NCI-H446 treated with DMSO at 0.1 percent for 48 hours (cell line): ENCODE measurements at regions not wholly inside any gene's neighbourhood (a gene's known extent, or its start where the extent isn't known, plus 50 kb on each side); places are given as distances from the start of the nearest gene placed in this dataset.

ENCODE experiments used
- DNase-seq: peaks from one replicate; lab custom pipeline; 2025; lab: John Stamatoyannopoulos, UW

DNA sequence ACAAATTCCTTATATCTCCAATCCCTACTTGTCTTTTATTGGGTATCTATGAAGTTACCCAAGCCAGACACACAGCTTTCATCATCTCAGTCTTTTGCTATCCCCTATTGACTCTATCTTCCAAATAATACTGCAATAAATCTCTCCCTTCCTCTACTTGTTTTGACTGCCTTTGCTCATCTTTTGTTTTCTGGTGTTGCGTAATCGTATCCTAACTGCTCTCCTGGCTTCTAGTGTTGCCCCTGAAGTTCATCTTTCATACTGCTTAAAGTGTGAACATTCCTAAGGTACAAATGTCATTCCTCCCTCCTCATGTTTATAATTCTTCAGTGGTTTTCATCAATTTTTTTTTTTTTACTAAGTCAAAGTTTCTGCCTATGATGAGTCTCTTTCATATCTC is 491.3 kb upstream of the DCC start:
- no peak for DNase-seq

DNA sequence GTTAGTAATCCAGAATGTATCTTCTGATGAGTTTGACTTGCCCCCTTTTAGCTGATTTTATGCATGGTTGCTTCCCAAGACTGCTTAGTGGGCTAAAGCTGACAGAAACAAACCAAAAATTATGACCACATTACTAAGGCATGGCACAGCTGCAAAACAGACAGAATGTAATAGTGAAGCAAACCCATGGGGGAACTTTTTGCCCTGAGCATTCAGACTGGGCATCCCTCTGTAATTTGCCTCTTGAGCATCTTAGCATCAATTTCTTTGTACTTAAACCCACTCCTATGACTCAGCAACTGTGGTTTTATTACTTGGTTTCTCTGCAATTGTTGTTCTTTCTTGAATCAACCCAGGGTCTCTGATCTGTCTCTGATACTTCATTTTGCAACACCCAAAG is 487.3 kb upstream of the DCC start:
- DNase-seq, result no peak

DNA sequence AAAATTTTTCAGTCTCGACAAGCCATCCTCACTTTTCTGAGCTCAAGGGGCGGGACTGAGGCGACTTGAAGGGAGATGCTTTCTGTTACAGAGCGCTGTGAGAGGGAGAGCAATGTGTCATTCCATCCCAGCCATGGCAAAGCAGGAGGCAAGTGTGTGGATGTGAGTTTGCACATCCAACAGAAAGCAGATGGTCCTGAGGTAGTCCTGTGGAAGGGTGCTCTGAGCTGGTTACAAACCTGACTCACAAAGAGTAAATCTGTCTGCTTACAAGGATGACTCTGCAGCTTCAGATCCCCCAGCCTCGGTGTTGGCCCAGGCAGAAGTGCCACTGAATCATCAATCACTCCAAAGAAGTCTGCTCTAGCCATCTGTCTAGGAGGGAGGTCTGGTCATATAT is 482.0 kb upstream of the DCC start:
- DNase-seq, result peak; percentile 86

DNA sequence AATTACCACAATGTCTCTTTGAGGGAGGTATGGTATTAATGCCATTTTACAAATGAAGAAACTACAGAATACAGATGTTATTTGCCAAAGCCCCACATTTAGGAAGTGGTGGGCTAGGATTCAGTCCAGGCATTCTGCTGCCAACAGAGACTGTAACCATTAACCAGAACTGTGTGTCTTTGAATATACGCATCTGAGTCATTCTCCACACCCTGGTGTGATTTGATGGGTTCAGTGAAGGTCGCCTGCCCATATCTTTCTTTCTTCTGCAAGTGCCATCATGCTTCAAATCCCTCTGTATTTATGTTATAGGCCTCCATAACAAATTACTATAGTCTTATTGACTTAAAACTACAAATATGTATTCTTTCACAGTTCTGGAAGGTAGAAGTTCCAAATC is 479.0 kb upstream of the DCC start:
- DNase-seq, result no peak

DNA sequence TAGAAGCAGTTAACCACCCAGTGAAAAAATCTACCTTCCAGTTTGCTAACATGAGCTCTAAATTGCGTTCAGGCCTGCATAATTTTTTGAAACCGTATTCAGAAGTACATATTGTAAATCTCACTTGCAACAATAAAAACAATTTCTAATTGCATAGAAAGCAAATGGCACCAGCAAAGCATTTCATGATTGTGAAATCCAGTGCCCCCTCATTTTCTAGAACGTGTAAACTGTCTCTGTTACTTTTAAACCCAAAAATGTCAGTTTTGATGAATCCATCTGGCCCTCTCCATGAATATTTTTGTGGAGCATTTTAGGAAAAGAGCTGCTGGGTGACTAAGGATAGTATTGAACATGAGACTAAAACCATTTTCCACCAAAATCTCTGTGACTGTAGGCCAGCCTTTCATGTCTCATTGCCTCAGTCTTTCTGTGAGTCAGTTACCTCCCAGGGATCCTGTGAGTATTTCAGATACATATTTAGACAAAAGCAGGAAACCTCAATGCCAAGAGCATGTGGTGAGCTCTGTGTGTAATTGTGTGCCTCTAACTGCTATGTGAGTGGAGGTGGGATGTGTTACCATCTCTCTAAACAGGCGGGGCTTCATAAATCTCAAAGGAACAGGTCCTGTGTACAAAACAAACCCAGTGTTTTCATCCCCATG is 477.8 kb upstream of the DCC start:
- no peak for DNase-seq

DNA sequence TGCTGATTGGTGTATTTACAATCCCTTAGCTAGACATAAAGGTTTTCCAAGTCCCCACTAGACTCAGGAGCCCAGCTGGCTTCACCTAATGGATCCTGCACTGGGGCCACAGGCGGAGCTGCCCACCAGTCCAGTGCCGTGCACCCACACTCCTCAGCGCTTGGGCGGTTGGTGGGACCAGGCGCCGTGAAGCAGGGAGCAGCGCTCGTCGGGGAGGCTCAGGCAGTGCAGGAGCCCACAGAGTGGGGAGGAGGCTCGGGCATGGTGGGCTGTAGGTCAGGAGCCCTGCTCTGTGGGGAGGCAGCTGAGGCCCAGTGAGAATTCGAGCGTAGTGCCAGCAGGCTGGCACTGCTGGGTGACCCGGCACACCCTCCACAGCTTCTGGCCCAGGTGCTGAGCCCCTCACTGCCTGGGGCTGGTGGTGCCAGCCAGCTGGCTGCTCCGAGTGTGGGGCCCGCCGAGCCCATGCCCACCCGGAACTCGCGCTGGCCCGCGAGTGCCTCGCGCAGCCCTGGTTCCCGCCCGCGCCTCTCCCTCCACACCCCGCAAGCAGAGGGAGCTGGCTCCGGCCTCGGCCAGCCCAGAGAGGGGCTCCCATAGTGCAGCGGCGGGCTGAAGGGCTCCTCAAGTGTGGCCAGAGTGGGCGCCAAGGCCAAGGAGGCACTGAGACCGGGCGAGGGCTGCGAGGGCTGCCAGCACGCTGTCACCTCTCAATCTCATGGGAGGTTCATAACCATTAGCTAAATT is 475.6 kb upstream of the DCC start:
- no peak for DNase-seq

DNA sequence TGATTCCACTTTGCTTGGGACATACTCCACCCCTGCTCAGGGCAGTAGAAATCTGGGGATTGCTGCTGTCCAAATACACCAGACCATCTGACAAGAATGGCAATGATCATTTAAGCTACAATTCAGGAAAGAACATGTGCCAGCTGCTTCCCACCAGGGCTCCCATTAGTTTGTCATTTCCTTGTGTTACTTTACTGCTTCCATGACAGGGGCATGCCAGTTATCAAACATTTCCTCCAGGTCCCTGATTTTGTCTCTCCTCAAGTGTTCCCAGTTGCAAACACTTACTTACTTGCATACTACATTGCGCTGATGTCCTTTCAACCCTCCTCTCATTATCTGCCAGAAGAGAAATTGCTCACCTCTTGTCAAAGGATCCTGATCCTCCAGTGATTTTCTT is 474.5 kb upstream of the DCC start:
- DNase-seq, result no peak

DNA sequence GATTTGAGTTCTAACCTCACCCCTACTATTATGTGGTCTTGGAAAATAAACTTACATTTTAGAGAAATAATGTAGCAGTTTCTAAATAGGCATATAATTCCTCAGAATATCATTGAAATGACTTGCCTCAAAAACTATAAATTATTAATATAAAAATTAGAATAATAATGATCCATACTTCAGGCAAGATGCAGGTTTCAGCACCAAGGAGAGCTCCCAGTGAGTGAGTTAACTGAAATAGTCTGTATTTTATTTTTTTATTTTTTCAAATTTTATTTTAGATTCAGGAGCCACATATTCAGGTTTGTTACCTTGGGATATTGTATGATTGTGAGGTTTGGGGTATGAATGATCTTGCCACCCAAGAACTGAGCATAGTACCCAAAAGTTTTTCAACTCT is 472.2 kb upstream of the DCC start:
- DNase-seq, result no peak

DNA sequence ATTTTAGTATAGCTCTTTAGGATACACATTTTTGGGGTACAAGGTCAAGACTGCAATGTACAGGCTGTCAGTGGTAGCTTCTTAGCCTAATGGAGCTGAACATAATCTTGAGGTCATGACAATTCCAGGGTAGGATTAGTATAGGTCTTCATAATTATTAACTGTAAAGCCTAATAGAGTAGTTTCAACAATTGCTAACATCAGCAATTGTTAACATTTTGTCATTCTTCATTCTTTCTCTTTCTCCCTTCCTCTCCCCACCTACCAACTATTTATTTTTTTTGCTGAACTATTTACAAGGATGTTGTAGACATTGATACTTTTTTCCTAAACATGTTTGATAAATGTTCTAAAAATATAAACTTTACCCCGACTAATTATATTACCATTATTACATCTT is 461.3 kb upstream of the DCC start:
- no peak for DNase-seq

DNA sequence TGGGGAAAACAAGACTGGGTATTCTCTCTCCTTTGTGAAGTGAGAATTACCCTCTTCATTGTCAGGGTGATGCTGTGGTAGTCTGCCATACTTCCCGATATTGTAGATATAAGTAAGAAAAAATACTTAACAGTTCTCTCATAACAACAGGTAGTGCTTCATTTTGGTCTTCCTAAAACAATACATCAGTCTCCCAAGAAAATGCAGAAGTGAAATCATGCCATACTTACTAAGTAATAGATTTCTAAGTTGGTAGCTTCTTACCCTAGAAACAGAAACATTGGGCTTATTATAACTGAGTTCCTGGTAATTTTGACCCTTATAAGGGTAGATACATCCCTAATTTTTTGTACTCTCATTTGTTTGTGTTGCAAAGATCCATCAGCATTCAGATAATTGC is 460.7 kb upstream of the DCC start:
- DNase-seq, result no peak

DNA sequence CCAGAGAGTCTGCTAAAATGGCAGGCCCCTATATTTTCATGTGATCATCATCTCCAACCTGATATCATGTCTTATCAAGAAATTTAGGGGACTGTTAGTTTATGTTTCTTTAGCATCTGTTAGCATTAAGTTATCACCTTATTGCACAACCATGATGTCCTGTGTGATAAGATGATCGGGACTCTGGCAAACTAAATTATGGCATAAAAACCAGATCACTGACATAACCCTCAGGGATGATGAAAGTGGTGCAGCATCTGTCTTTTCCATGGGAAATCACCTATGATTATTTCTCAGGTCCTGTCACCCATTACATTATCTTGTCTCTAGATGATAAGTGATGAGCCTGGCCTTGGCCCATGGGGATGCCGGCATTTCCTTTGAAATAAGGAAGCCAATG is 458.6 kb upstream of the DCC start:
- DNase-seq, result no peak

DNA sequence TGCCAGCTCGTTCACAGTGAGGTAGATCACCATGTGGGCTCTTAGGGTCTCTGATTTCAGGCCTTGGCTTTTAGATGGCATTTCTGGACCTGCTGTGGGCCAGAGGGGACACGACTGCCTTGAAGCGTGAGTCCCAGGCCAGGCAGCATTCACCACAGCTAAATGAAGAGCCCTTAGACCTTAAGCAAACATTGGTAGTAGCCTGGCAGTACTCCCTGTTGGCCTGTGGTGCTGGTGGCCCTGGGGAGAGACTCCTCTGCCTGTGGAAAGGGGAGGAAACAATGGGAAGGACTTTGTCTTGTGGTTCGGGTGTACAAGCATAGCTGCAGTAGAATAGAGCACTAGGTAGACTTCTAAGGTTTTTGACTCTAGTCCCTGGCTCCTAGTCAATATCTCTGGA is 456.0 kb upstream of the DCC start:
- DNase-seq, result no peak

DNA sequence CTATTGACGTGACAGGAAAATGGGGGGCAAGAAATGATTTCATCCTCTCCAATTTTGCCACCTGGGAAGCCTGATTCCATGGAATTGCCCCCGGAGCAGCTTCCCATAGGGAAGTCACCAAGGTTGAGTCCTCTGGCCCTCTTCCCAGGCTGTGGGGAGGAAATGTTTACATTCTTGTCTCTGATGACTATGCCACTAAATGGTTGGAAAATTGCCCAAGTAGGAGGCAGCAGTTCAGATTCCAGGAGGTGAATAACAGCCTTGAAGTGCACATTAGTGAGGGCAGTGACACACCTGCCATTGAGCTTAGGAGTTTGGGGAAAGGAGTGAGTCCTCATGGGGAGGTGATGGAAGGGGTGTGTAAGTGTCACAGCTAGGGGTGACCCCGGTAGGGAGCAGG is 449.2 kb upstream of the DCC start:
- peak; percentile 51 for DNase-seq

DNA sequence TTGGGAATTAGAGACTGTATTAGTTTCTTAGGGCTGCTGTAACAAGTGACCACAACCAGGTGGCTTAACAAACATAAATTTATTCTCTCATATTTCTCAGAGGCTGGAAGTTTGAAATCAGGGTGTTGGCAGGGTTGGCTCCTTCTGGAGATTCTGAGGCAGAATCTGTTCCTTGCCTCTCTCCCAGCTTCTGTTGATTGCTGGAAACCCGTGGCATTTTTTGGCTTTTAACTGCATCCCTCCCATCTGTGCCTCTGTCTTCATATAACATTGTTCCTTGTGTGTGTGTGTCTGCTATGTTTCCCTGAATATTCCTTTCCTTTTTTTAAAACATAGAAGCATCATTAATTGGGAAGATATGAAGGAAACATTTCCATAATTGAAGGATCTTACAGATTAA is 448.1 kb upstream of the DCC start:
- DNase-seq, result peak; percentile 8

DNA sequence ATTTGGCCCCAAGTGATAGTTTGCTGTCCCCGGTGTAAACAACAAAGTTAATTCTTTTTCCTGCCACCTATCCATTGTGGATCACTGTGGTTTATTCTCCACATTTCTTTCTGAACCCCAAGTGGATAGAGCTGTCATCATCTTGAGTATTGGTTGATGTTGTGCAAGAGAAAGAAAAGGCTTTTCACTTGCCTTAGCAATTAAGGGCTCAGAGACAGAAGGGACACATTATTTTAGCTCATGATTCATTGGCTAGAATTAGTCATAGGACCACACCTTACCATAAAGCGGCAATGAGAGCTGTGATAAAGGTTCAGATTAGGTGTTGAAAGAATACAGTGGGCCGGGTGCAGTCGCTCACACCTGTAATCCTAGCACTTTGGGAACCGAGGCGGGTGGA is 442.1 kb upstream of the DCC start:
- no peak for DNase-seq

DNA sequence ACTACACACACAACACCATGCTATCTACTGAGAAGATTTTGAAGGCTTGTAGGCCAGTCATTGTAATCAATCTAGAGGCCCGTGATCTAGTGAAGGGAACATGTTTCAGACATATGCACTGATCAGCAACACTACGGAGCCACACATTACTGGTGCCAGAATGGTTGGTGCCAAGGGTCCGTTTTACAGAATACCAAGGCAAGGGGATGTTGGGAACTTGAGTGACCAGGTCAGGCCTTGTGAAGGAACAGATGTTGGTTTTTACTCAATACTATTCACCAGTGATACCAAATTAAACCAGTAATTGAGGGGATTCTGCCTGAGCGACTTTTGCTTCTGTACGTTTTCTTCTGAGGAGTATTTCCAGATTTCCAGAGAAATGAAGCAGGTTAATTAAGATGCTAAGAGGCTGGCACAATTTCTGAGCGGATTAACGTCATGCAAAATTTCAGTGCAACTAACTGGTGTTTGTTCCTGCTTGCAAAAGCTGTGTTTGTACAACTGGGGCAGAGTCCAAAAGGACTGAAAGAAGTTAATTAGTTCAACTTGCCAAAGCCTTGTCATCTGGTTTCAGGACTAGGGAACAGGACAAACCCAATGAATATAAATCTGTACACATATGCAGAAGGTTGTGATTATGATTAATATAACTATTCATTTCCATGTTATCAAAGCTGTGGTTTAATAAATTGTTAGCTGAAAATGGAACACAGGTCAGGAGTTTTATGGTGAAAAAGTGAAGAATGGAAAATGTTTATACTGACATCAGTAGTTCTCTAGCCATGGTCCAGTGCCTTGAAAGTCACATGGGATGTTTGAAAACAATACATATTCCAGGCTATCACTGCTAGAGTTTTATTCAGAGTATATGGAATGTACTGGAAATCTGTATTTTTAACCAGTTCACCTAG is 432.1 kb upstream of the DCC start:
- peak; percentile 53 for DNase-seq

DNA sequence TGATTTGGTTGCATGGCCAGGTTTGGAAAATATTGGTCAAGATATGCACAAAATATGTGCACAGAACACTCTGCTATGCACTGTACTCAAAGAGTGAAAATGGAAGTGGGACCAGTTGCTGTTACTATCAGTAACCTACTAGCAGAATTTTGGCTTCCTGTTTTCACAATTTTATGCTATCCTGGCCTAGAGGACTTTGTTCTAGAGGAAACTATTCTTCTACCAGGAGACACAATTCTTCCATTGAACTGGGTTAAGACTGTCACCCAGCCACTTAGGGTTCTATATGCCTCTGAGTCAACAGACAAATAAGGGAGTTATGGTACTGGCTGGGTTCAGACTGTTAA is 431.4 kb upstream of the DCC start:
- DNase-seq, result no peak

DNA sequence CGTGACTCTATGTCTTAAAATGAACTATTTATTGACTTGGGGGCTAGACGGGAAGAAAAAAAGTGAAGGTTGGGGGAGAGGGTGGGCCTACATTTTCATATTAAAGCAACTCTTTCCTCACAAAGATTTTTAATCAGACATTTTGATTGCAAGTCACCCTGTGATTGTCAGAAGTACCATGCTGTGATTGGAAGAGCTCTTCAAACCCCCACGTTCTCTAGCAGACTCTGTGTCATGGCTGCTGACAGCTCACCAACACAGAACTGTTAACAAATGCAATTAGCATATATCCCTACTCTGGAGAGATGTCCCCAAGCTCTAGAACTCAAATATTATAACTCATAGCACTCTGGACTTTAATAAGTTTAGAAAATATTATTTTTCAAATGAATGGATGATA is 428.4 kb upstream of the DCC start:
- no peak for DNase-seq

DNA sequence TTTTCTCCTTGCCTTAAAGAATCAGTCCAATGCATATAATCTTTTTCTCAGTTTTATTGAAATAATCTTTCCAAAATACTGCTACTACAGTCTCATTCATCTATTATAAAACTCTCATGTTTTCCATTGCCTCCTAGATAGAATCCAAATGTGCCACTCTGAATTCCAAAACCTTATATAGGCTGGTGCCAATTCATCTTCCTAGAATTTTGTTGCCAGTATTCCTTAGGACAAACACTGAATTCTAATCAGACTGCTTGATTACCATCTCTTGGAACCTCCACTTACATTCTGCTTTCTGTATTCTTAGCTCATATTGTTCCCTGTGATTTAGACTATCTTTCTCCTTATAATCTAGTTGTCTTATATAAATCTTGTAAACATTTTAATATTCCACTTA is 427.6 kb upstream of the DCC start:
- DNase-seq, result no peak

DNA sequence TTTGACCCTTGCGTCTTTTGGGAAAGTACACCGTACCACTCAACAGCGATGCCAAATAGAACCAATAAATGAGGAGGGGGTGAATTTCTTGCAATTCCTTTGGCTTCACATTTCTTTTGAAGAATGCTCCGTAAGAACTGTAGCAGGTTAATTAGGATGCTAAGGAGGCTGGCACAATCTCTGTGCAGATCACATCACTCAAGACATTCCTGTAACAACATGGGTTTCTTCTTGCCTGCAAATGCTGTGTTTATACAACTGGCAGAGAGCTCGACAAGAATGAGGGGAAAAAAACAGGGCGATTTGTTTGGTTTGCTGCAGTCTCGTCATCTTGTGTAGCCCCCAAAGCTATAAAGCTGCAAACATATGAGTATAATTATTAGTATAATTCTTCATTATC is 424.8 kb upstream of the DCC start:
- DNase-seq, result no peak

DNA sequence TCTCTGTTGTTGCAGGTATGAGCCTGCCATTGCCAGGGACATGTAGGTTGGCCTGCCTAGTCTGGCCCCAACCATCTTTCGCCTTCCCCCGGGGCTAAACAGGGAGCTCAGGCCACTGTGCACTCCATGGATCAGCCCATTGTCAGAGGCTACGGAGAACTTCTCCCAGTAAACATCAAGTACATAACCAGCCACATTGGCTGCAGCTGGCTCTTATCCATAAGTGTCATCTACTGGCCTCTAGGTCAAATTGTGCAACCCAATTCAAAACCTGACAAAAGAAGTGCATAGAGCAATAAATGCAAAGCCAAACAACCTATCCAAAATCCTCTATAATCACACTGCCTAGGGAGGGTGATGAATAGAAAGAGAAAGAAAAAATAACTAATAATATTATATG is 418.1 kb upstream of the DCC start:
- DNase-seq, result no peak

DNA sequence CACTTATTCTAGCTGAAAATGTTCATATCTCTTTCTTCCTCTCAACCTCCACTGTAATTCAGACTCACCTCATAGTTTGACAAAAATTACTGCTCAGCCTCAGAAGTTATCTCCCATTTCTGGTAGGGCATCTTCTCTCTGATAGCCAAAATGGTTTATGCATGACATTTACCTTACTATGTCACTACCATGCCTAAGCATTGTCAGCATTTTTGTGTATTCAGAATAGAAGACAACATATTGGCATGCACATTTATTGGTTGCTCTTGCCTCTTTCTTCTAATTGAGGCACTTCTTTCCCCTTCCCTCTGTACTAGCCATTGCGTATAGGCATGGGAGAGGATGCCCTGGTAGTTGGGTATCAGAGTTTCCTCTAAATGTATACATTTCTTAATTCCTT is 406.1 kb upstream of the DCC start:
- DNase-seq, result no peak

DNA sequence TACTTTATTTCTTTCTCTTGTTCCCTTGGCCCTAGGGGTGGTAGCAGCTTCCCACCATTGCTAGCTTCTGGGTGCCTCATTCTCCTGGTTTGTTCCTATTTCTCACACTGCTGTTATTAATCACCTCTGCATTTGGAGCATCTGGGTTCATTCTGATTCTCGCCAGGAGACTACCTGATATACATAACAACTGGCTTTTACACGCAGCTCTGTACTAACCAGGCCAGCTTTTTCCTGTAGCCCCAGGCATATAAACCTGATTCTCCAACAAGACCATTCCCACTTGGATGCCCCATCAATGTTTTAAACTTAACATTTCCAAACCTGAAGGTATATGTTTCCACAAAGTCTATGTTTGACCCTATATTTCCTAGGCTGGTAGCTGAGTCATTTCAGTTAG is 403.9 kb upstream of the DCC start:
- DNase-seq, result no peak
